ENCODE measurements at regions not wholly inside any gene's neighbourhood (a gene's known extent, or its start where the extent isn't known, plus 50 kb on each side); places are given as distances from the start of the nearest gene placed in this dataset.

- no peaks in the 10 kb centered on the region for H3K4me1 ChIP-seq (ENCODE audit: control insufficient read depth, insufficient read depth, low read length)
- intact Hi-C loops (cut with micrococcal nuclease; ENCODE audit: unreplicated experiment) = no loop called here
- ATAC-seq = no peak
- ChIA-PET CTCF (no interaction called here), SMC1A (ENCODE audit: uncharacterized antibody, unreplicated experiment) (interaction anchor here (1.0 to 1.4 kb wide), 2 partner anchors 12 to 26 kb away, joined by 3 read pairs; no protein-coding TSS in a partner anchor), POLR2A (no interaction called here), RAD21 (ENCODE audit: unreplicated experiment) (no interaction called here)
- H3K27me3 ChIP-seq (replicated peaks in 1 of 2; ENCODE audit: control insufficient read depth in 2 of 2, insufficient read depth in 2 of 2, low read length in 1 of 2) = no peaks in the 10 kb centered on the region
- no peak overlapping the region for H3K4me3 ChIP-seq
- no TSS peak for BruUV-seq (replicated peaks)
- no peak overlapping the region for H3K27ac ChIP-seq (ENCODE audit: control insufficient read depth, insufficient read depth)
- in situ Hi-C loops (cut with MboI) = no loop called here
- H3K4me2 ChIP-seq (ENCODE audit: control insufficient read depth, insufficient read depth) = no peak overlapping the region
- H3K9ac ChIP-seq (ENCODE audit: control insufficient read depth, insufficient read depth, low read length) = no peak overlapping the region
- no peak for TF ChIP-seq NFXL1 (IDR thresholded peaks at IDR 0.05; ENCODE audit: borderline replicate concordance)
- no peaks in the 10 kb centered on the region for H3K36me3 ChIP-seq (ENCODE audit: control insufficient read depth in 2 of 2, insufficient read depth in 2 of 2, low read length in 1 of 2)
- no peaks in the 10 kb centered on the region for H4K20me1 ChIP-seq (ENCODE audit: control insufficient read depth, insufficient read depth)
- no peak for DNase-seq (ENCODE audit: low read depth, low spot score)
- H3K9me3 ChIP-seq (replicated peaks; ENCODE audit: control insufficient read depth, insufficient read depth, low read length) = no peaks in the 10 kb centered on the region; the same call in 2 of the 3 replicates
- FAIRE-seq = no peak
- H2AFZ ChIP-seq (ENCODE audit: control insufficient read depth, low read depth, low read length) = no peak overlapping the region
- H3K79me2 ChIP-seq (ENCODE audit: control insufficient read depth, insufficient read depth, low read length) = no peaks in the 10 kb centered on the region
- WGBS (ENCODE audit: insufficient coverage, insufficient replicate concordance, low lambda C conversion rate, missing lambda C conversion rate) = 49% methylated on average over 6 of the region's 6 CpGs
Measured at GRCh38 chr1:221141606-221142285, 262.5 kb downstream of the HLX start.

GRCh38 chr1:221148660-221149059, 269.4 kb downstream of the HLX start:
- in situ Hi-C loops (cut with MboI) = no loop called here
- CTCF ChIA-PET = interaction anchor here (0.6 to 1.5 kb wide), 5 partner anchors 9 to 1707 kb away, joined by 3 to 7 read pairs (median 3); no protein-coding TSS in a partner anchor
- TF ChIP-seq IRF4 (IDR thresholded peaks at IDR 0.05; ENCODE audit: low read depth, low read length) = no peak
- no peak for TF ChIP-seq GABPA (IDR thresholded peaks at IDR 0.05; ENCODE audit: low read depth)
- TF ChIP-seq MXI1 (IDR thresholded peaks at IDR 0.05; ENCODE audit: low read depth, low read length) = no peak
- no peak for TF ChIP-seq SIN3A (IDR thresholded peaks at IDR 0.05; ENCODE audit: low read depth, low read length)
- TF ChIP-seq, protein P1, sequence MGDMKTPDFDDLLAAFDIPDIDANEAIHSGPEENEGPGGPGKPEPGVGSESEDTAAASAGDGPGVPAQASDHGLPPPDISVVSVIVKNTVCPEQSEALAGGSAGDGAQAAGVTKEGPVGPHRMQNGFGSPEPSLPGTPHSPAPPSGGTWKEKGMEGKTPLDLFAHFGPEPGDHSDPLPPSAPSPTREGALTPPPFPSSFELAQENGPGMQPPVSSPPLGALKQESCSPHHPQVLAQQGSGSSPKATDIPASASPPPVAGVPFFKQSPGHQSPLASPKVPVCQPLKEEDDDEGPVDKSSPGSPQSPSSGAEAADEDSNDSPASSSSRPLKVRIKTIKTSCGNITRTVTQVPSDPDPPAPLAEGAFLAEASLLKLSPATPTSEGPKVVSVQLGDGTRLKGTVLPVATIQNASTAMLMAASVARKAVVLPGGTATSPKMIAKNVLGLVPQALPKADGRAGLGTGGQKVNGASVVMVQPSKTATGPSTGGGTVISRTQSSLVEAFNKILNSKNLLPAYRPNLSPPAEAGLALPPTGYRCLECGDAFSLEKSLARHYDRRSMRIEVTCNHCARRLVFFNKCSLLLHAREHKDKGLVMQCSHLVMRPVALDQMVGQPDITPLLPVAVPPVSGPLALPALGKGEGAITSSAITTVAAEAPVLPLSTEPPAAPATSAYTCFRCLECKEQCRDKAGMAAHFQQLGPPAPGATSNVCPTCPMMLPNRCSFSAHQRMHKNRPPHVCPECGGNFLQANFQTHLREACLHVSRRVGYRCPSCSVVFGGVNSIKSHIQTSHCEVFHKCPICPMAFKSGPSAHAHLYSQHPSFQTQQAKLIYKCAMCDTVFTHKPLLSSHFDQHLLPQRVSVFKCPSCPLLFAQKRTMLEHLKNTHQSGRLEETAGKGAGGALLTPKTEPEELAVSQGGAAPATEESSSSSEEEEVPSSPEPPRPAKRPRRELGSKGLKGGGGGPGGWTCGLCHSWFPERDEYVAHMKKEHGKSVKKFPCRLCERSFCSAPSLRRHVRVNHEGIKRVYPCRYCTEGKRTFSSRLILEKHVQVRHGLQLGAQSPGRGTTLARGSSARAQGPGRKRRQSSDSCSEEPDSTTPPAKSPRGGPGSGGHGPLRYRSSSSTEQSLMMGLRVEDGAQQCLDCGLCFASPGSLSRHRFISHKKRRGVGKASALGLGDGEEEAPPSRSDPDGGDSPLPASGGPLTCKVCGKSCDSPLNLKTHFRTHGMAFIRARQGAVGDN (IDR thresholded peaks at IDR 0.05) = no peak
- TF ChIP-seq PML (IDR thresholded peaks at IDR 0.05; ENCODE audit: low read length) = no peak
- TF ChIP-seq ELK1 (IDR thresholded peaks at IDR 0.05; ENCODE audit: low read depth, low read length) = no peak
- no peak for TF ChIP-seq NFYB (IDR thresholded peaks at IDR 0.05; ENCODE audit: insufficient read depth, low read depth, low read length)
- TF ChIP-seq, protein P2, sequence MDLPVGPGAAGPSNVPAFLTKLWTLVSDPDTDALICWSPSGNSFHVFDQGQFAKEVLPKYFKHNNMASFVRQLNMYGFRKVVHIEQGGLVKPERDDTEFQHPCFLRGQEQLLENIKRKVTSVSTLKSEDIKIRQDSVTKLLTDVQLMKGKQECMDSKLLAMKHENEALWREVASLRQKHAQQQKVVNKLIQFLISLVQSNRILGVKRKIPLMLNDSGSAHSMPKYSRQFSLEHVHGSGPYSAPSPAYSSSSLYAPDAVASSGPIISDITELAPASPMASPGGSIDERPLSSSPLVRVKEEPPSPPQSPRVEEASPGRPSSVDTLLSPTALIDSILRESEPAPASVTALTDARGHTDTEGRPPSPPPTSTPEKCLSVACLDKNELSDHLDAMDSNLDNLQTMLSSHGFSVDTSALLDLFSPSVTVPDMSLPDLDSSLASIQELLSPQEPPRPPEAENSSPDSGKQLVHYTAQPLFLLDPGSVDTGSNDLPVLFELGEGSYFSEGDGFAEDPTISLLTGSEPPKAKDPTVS (IDR thresholded peaks at IDR 0.05; ENCODE audit: low read depth, low read length) = no peak

More at GRCh38 chr1:221148660-221149059, 269.4 kb downstream of the HLX start:
- POLR2A ChIA-PET = interaction anchor here (0.6 kb wide), 1 partner anchor 30 kb away, joined by 5 read pairs; no protein-coding TSS in a partner anchor
- SMC1A ChIA-PET (ENCODE audit: uncharacterized antibody, unreplicated experiment) = interaction anchor here (0.8 to 2.3 kb wide), 8 partner anchors 10 to 127 kb away, joined by 3 to 10 read pairs (median 4); no protein-coding TSS in a partner anchor
- DNase-seq (ENCODE audit: low read depth, low spot score) (no peak), FAIRE-seq (no peak), ATAC-seq (no peak)
- 37% methylated on average over 4 of the region's 4 CpGs for WGBS (ENCODE audit: insufficient coverage, insufficient replicate concordance, low lambda C conversion rate, missing lambda C conversion rate)
- BruUV-seq (replicated peaks) = no TSS peak
- no peaks in the 10 kb centered on the region for H3K36me3 ChIP-seq (ENCODE audit: control insufficient read depth in 2 of 2, insufficient read depth in 2 of 2, low read length in 1 of 2)
- H2AFZ ChIP-seq (ENCODE audit: control insufficient read depth, low read depth, low read length) = no peak overlapping the region
- RAD21 ChIA-PET (ENCODE audit: unreplicated experiment) = interaction anchor here (1.0 to 2.2 kb wide), 2 partner anchors 24 to 54 kb away, joined by 3 to 9 read pairs; no protein-coding TSS in a partner anchor
- H3K79me2 ChIP-seq (ENCODE audit: control insufficient read depth, insufficient read depth, low read length) = no peaks in the 10 kb centered on the region
- no peaks in the 10 kb centered on the region for H3K4me1 ChIP-seq (ENCODE audit: control insufficient read depth, insufficient read depth, low read length)
- no peak overlapping the region for H3K4me3 ChIP-seq
- H3K9me3 ChIP-seq (replicated peaks; ENCODE audit: control insufficient read depth, insufficient read depth, low read length) = no peaks in the 10 kb centered on the region
- H3K4me2 ChIP-seq (ENCODE audit: control insufficient read depth, insufficient read depth) = no peak overlapping the region
- H3K9ac ChIP-seq (ENCODE audit: control insufficient read depth, insufficient read depth, low read length) = no peak overlapping the region
- H3K27me3 ChIP-seq (replicated peaks in 1 of 2; ENCODE audit: control insufficient read depth in 2 of 2, insufficient read depth in 2 of 2, low read length in 1 of 2) = no peaks in the 10 kb centered on the region; a peak in 1 of 4 replicates
- no peaks in the 10 kb centered on the region for H4K20me1 ChIP-seq (ENCODE audit: control insufficient read depth, insufficient read depth)
- intact Hi-C loops (cut with micrococcal nuclease; ENCODE audit: unreplicated experiment) = no loop called here
- H3K27ac ChIP-seq (ENCODE audit: control insufficient read depth, insufficient read depth) = no peak overlapping the region
